HUES6 (cell line): ENCODE measurements at regions not wholly inside any gene's neighbourhood (a gene's known extent, or its start where the extent isn't known, plus 50 kb on each side); places are given as distances from the start of the nearest gene placed in this dataset.

Source experiments
- H3K27ac ChIP-seq: 2 replicates; pipeline ENCODE4 v1.7.0; 2013; ENCODE audit warnings: low read depth, mild to moderate bottlenecking, low read length, inconsistent platforms
- H3K27me3 ChIP-seq: 2 replicates; pipeline ENCODE4 v1.6.1; 2013; ENCODE audit warnings: low read length; ENCODE audit not compliant: control insufficient read depth, insufficient read depth
- H3K36me3 ChIP-seq: 2 replicates; pipeline ENCODE4 v1.6.1; 2013; ENCODE audit warnings: low read length; ENCODE audit not compliant: control insufficient read depth, insufficient read depth
- H3K4me1 ChIP-seq: 2 replicates; pipeline ENCODE4 v1.6.1; 2013; ENCODE audit warnings: low read length; ENCODE audit not compliant: control insufficient read depth, insufficient read depth
- H3K4me3 ChIP-seq: 2 replicates; pipeline ENCODE4 v1.5.1; 2013; ENCODE audit warnings: low read depth, low read length
- H3K9ac ChIP-seq: one replicate; pipeline ENCODE4 v1.6.1; 2013; ENCODE audit warnings: mild to moderate bottlenecking, low read length
- H3K9me3 ChIP-seq: 2 replicates; pipeline ENCODE4 v1.6.1; 2013; ENCODE audit warnings: low read depth, low read length; ENCODE audit not compliant: control insufficient read depth, insufficient read depth

- Histone ChIP-seq H3K27ac (no peak overlapping the region), H3K9ac (no peak overlapping the region), H3K4me3 (no peak overlapping the region), H3K36me3 (no peaks in the 10 kb centered on the region), H3K27me3 (no peaks in the 10 kb centered on the region), H3K9me3 (peaks cover 9% of the 10 kb centered on the region), H3K4me1 (no peaks in the 10 kb centered on the region)
These were observed 75.1 kb upstream of the RAI14 start for GRCh38 chr5:34580983-34581382.

GRCh38 chr5:34582371-34582770, 73.8 kb upstream of the RAI14 start:
- H3K9ac ChIP-seq, result no peak overlapping the region
- no peak overlapping the region for H3K4me3 ChIP-seq
- H3K27ac ChIP-seq, result no peak overlapping the region
- peaks cover 5% of the 10 kb centered on the region; the same call in 1 of the 2 replicates for H3K4me1 ChIP-seq
- H3K27me3 ChIP-seq, result no peaks in the 10 kb centered on the region
- H3K36me3 ChIP-seq, result no peaks in the 10 kb centered on the region
- peaks cover 9% of the 10 kb centered on the region for H3K9me3 ChIP-seq

- Histone ChIP-seq H3K9me3 (peaks cover 9% of the 10 kb centered on the region), H3K9ac (no peak overlapping the region), H3K36me3 (no peaks in the 10 kb centered on the region), H3K4me1 (peaks cover 12% of the 10 kb centered on the region), H3K4me3 (no peak overlapping the region), H3K27ac (no peak overlapping the region), H3K27me3 (no peaks in the 10 kb centered on the region)
These were observed 73.0 kb upstream of the RAI14 start for GRCh38 chr5:34583167-34583566.

GRCh38 chr5:34584165-34584564, 72.0 kb upstream of the RAI14 start:
- Histone ChIP-seq H3K27ac (no peak overlapping the region), H3K4me1 (peaks cover 12% of the 10 kb centered on the region), H3K4me3 (no peak overlapping the region), H3K36me3 (no peaks in the 10 kb centered on the region), H3K9me3 (peaks cover 2% of the 10 kb centered on the region; the same call in 1 of the 2 replicates), H3K27me3 (no peaks in the 10 kb centered on the region), H3K9ac (no peak overlapping the region)

- H3K9me3 ChIP-seq, result no peaks in the 10 kb centered on the region
- peaks cover 12% of the 10 kb centered on the region for H3K4me1 ChIP-seq
- H3K9ac ChIP-seq, result no peak overlapping the region
- H3K27ac ChIP-seq, result no peak overlapping the region
- no peaks in the 10 kb centered on the region for H3K27me3 ChIP-seq
- H3K4me3 ChIP-seq, result no peak overlapping the region
- no peaks in the 10 kb centered on the region for H3K36me3 ChIP-seq
These were observed 70.5 kb upstream of the RAI14 start for GRCh38 chr5:34585601-34586104.

- peaks cover 12% of the 10 kb centered on the region for H3K4me1 ChIP-seq
- no peaks in the 10 kb centered on the region for H3K36me3 ChIP-seq
- H3K27ac ChIP-seq, result no peak overlapping the region
- no peaks in the 10 kb centered on the region for H3K9me3 ChIP-seq
- H3K9ac ChIP-seq, result no peak overlapping the region
- no peaks in the 10 kb centered on the region for H3K27me3 ChIP-seq
- H3K4me3 ChIP-seq, result no peak overlapping the region
These were observed 69.8 kb upstream of the RAI14 start for GRCh38 chr5:34586117-34586885.

- H3K4me3 ChIP-seq, result no peak overlapping the region
- H3K27ac ChIP-seq, result no peak overlapping the region; the same call in 1 of the 2 replicates
- no peaks in the 10 kb centered on the region for H3K27me3 ChIP-seq
- no peaks in the 10 kb centered on the region for H3K9me3 ChIP-seq
- peaks cover 12% of the 10 kb centered on the region for H3K4me1 ChIP-seq
- peak overlapping the region; percentile 2 for H3K9ac ChIP-seq
- H3K36me3 ChIP-seq, result no peaks in the 10 kb centered on the region
These were observed 68.5 kb upstream of the RAI14 start for GRCh38 chr5:34587355-34588241.

GRCh38 chr5:34589832-34590231, 66.3 kb upstream of the RAI14 start:
- H3K9me3 ChIP-seq, result no peaks in the 10 kb centered on the region
- no peak overlapping the region for H3K4me3 ChIP-seq
- H3K27me3 ChIP-seq, result no peaks in the 10 kb centered on the region
- H3K4me1 ChIP-seq, result peaks cover 12% of the 10 kb centered on the region
- no peak overlapping the region for H3K27ac ChIP-seq
- no peaks in the 10 kb centered on the region for H3K36me3 ChIP-seq
- no peak overlapping the region for H3K9ac ChIP-seq

- H3K36me3 ChIP-seq, result no peaks in the 10 kb centered on the region
- no peaks in the 10 kb centered on the region for H3K9me3 ChIP-seq
- no peak overlapping the region for H3K4me3 ChIP-seq
- peaks cover 12% of the 10 kb centered on the region for H3K4me1 ChIP-seq
- H3K27me3 ChIP-seq, result no peaks in the 10 kb centered on the region
- H3K9ac ChIP-seq, result no peak overlapping the region
- no peak overlapping the region for H3K27ac ChIP-seq
These were observed 64.4 kb upstream of the RAI14 start for GRCh38 chr5:34591723-34592122.

- no peaks in the 10 kb centered on the region for H3K9me3 ChIP-seq
- H3K4me1 ChIP-seq, result no peaks in the 10 kb centered on the region
- no peaks in the 10 kb centered on the region for H3K36me3 ChIP-seq
- H3K27me3 ChIP-seq, result no peaks in the 10 kb centered on the region
- H3K27ac ChIP-seq, result no peak overlapping the region
- H3K4me3 ChIP-seq, result no peak overlapping the region
- H3K9ac ChIP-seq, result no peak overlapping the region
These were observed 58.8 kb upstream of the RAI14 start for GRCh38 chr5:34597034-34598027.
